Colonic mucosa (tissue), 4 donors: ENCODE measurements at regions not wholly inside any gene's neighbourhood (a gene's known extent, or its start where the extent isn't known, plus 50 kb on each side); places are given as distances from the start of the nearest gene placed in this dataset.

Experiments used
- DNase-seq: peaks from one replicate; pipeline ENCODE4 v3.0.0-alpha.2; 2020
- H3K27ac ChIP-seq: fragments of 200-600 bp; one replicate; pipeline ENCODE4 v1.8.0; 2021
- H3K27me3 ChIP-seq: fragments of 200-600 bp; one replicate; pipeline ENCODE4 v1.8.0; 2021
- H3K36me3 ChIP-seq: fragments of 200-600 bp; one replicate; pipeline ENCODE4 v1.8.0; 2021
- H3K4me1 ChIP-seq: fragments of 200-600 bp; one replicate; pipeline ENCODE4 v1.8.0; 2021; ENCODE audit warnings: mild to moderate bottlenecking
- H3K4me3 ChIP-seq: fragments of 200-600 bp; one replicate; pipeline ENCODE4 v1.8.0; 2021
- H3K9ac ChIP-seq, 2 donors: one replicate each; pipeline ENCODE4 v1.7.0; 2013; ENCODE audit warnings: control low read depth in 2 of 2, low read depth in 2 of 2, low read length in 2 of 2
- H3K9me3 ChIP-seq: fragments of 200-600 bp; one replicate; pipeline ENCODE4 v1.8.0; 2021
- intact Hi-C: fragments of 100-400 bp; cut with DNase I; formaldehyde crosslinking; loops from one replicate; pipeline ENCODE4 v1.14.1; 2022
- TF ChIP-seq, protein P1 (sequence below): fragments of 200-600 bp; IDR thresholded peaks from one replicate; pipeline ENCODE4 v1.8.0; 2022; ENCODE audit warnings: antibody characterized with exemption, mild to moderate bottlenecking
- donor health status: healthy.
- donor health status: DM: no; HTN: no; CAD: no.
- donor health status: DM: no; HTN: no; CAD: no.

GRCh38 chr20:17790296-17790695, 90.5 kb downstream of the BANF2 start:
- Histone ChIP-seq H3K27ac (no peak overlapping the region), H3K4me3 (no peak overlapping the region), H3K9ac (no peak overlapping the region), H3K4me1 (no peaks in the 10 kb centered on the region), H3K36me3 (no peaks in the 10 kb centered on the region), H3K9me3 (no peaks in the 10 kb centered on the region), H3K27me3 (no peaks in the 10 kb centered on the region)
- intact Hi-C loops = no loop called here
- DNase-seq = no peak
- TF ChIP-seq, protein P1, sequence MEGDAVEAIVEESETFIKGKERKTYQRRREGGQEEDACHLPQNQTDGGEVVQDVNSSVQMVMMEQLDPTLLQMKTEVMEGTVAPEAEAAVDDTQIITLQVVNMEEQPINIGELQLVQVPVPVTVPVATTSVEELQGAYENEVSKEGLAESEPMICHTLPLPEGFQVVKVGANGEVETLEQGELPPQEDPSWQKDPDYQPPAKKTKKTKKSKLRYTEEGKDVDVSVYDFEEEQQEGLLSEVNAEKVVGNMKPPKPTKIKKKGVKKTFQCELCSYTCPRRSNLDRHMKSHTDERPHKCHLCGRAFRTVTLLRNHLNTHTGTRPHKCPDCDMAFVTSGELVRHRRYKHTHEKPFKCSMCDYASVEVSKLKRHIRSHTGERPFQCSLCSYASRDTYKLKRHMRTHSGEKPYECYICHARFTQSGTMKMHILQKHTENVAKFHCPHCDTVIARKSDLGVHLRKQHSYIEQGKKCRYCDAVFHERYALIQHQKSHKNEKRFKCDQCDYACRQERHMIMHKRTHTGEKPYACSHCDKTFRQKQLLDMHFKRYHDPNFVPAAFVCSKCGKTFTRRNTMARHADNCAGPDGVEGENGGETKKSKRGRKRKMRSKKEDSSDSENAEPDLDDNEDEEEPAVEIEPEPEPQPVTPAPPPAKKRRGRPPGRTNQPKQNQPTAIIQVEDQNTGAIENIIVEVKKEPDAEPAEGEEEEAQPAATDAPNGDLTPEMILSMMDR = no peak

- Histone ChIP-seq H3K9ac (no peak overlapping the region), H3K27ac (no peak overlapping the region), H3K36me3 (no peaks in the 10 kb centered on the region), H3K4me1 (no peaks in the 10 kb centered on the region), H3K27me3 (no peaks in the 10 kb centered on the region), H3K4me3 (no peak overlapping the region), H3K9me3 (no peaks in the 10 kb centered on the region)
- intact Hi-C loops = no loop called here
- no peak for DNase-seq
- TF ChIP-seq, protein P1 = no peak
Observed at GRCh38 chr20:17787816-17788215, 88.0 kb downstream of the BANF2 start.

DNA sequence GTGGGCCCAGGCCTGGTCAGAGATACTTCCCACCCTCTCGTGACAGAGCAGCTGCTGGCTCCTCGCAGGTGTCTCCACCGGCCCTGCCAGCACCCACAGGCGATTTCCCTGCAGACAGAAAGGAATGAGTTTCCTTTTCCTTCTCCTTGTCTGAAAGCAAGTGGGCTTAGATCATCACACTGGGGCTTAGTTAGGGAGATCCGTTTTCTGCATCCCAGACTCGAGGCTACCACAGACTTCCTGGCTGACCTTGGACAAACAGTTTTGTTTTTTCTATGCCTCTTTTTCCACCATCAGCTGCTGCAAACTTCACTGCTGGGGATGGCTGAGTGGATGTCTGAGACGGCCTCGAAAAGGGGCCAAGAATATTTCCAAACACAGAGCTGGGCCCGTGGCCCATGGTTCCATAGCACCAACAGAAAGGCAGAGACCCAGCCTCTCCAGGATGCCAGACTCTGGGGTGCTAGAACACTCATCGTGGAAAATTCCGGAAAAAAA, 86.5 kb downstream of the BANF2 start:
- Histone ChIP-seq H3K4me1 (no peaks in the 10 kb centered on the region), H3K4me3 (no peak overlapping the region), H3K27me3 (no peaks in the 10 kb centered on the region), H3K27ac (no peak overlapping the region), H3K9ac (no peak overlapping the region), H3K36me3 (no peaks in the 10 kb centered on the region), H3K9me3 (no peaks in the 10 kb centered on the region)
- TF ChIP-seq, protein P1 = no peak
- intact Hi-C loops = no loop called here
- no peak for DNase-seq
